Stimulated activated effector memory CD8-positive, alpha-beta T cell treated with anti-CD3 and anti-CD28 coated beads, Interleukin-12 subunit alpha, Interleukin-12 subunit beta, amount 100 ng/mL, for 72 hours (primary cell): ENCODE measurements at regions not wholly inside any gene's neighbourhood (a gene's known extent, or its start where the extent isn't known, plus 50 kb on each side); places are given as distances from the start of the nearest gene placed in this dataset.

ENCODE experiments used
- ATAC-seq: fragments of 150-1000 bp; cut with Tn5 transposase; 2 replicates; pipeline ENCODE4 v1.10.0; 2021
- DNase-seq, 2 donors: peaks; one replicate each; pipeline ENCODE4 v3.0.0; 2021 to 2022; ENCODE audit warnings: low spot score in 2 of 2
- H3K27ac Mint-ChIP-seq: one replicate; pipeline ENCODE4 v1.8.0; 2022; ENCODE audit warnings: mild to moderate bottlenecking, mixed read lengths
- H3K36me3 Mint-ChIP-seq: one replicate; pipeline ENCODE4 v1.8.0; 2022; ENCODE audit warnings: mild to moderate bottlenecking, mixed read lengths
- H3K4me1 Mint-ChIP-seq: one replicate; pipeline ENCODE4 v1.8.0; 2022; ENCODE audit warnings: mixed read lengths
- H3K4me3 Mint-ChIP-seq: one replicate; pipeline ENCODE4 v1.8.0; 2022; ENCODE audit warnings: mild to moderate bottlenecking, mixed read lengths
- H3K9me3 Mint-ChIP-seq: one replicate; pipeline ENCODE4 v1.8.0; 2022; ENCODE audit warnings: mixed read lengths

GRCh38 chr4:61086979-61087378 is 113.1 kb upstream of the ADGRL3 start:
- no peak for DNase-seq
- no peak for ATAC-seq
- Mint-ChIP-seq H3K9me3 (peaks cover 16% of the 10 kb centered on the region), H3K27ac (no peak overlapping the region), H3K4me3 (no peak overlapping the region), H3K4me1 (no peaks in the 10 kb centered on the region), H3K36me3 (no peaks in the 10 kb centered on the region)

GRCh38 chr4:61094854-61095598 is 105.1 kb upstream of the ADGRL3 start:
- no peaks in the 10 kb centered on the region for H3K4me1 Mint-ChIP-seq

GRCh38 chr4:61128682-61129081 is 71.4 kb upstream of the ADGRL3 start:
- no peak overlapping the region for H3K27ac Mint-ChIP-seq
- H3K4me3 Mint-ChIP-seq: no peak overlapping the region
- no peaks in the 10 kb centered on the region for H3K4me1 Mint-ChIP-seq
- H3K36me3 Mint-ChIP-seq: no peaks in the 10 kb centered on the region
- no peak for ATAC-seq
- no peak for DNase-seq
- peaks cover 15% of the 10 kb centered on the region for H3K9me3 Mint-ChIP-seq

More at GRCh38 chr4:61094854-61095598, 105.1 kb upstream of the ADGRL3 start:
- H3K9me3 Mint-ChIP-seq: peaks cover 29% of the 10 kb centered on the region
- no peaks in the 10 kb centered on the region for H3K36me3 Mint-ChIP-seq
- DNase-seq (no peak), ATAC-seq (no peak)
- no peak overlapping the region for H3K27ac Mint-ChIP-seq
- no peak overlapping the region for H3K4me3 Mint-ChIP-seq

GRCh38 chr4:61129971-61130370 is 70.2 kb upstream of the ADGRL3 start:
- H3K9me3 Mint-ChIP-seq: peaks cover 10% of the 10 kb centered on the region
- no peak overlapping the region for H3K4me3 Mint-ChIP-seq
- H3K27ac Mint-ChIP-seq: no peak overlapping the region
- no peaks in the 10 kb centered on the region for H3K4me1 Mint-ChIP-seq
- DNase-seq (no peak), ATAC-seq (no peak)
- H3K36me3 Mint-ChIP-seq: no peaks in the 10 kb centered on the region

- no peaks in the 10 kb centered on the region for H3K4me1 Mint-ChIP-seq
- DNase-seq (no peak), ATAC-seq (no peak)
- H3K4me3 Mint-ChIP-seq: no peak overlapping the region
- no peaks in the 10 kb centered on the region for H3K36me3 Mint-ChIP-seq
- no peak overlapping the region for H3K27ac Mint-ChIP-seq
- H3K9me3 Mint-ChIP-seq: peaks cover 22% of the 10 kb centered on the region
These were observed 56.7 kb upstream of the ADGRL3 start for GRCh38 chr4:61143461-61143860.

GRCh38 chr4:61149278-61149677 is 50.8 kb upstream of the ADGRL3 start:
- H3K27ac Mint-ChIP-seq: no peak overlapping the region
- no peaks in the 10 kb centered on the region for H3K36me3 Mint-ChIP-seq
- no peak overlapping the region for H3K4me3 Mint-ChIP-seq
- no peaks in the 10 kb centered on the region for H3K4me1 Mint-ChIP-seq
- H3K9me3 Mint-ChIP-seq: peaks cover 24% of the 10 kb centered on the region
- ATAC-seq (no peak), DNase-seq (no peak)
